Fibroblast of lung (primary cell): ENCODE measurements at regions not wholly inside any gene's neighbourhood (a gene's known extent, or its start where the extent isn't known, plus 50 kb on each side); places are given as distances from the start of the nearest gene placed in this dataset.

ENCODE experiments used
- EZH2 ChIP-seq: IDR thresholded peaks from 2 replicates; pipeline ENCODE4 v1.5.1; 2012; ENCODE audit warnings: low read length, control low read depth, mild to moderate bottlenecking; ENCODE audit errors: missing control alignments
- TF ChIP-seq, protein P1 (sequence below), 2 donors: IDR thresholded peaks in 1 of 2; conservative IDR thresholded peaks in 1 of 2; 1 replicate in 1 of 2; 2 replicates in 1 of 2; pipeline ENCODE4 v1.5.1; 2011 to 2012; ENCODE audit warnings: low read length in 2 of 2, control low read depth in 1 of 2, inconsistent platforms in 1 of 2, low read depth in 1 of 2, mild to moderate bottlenecking in 1 of 2

DNA sequence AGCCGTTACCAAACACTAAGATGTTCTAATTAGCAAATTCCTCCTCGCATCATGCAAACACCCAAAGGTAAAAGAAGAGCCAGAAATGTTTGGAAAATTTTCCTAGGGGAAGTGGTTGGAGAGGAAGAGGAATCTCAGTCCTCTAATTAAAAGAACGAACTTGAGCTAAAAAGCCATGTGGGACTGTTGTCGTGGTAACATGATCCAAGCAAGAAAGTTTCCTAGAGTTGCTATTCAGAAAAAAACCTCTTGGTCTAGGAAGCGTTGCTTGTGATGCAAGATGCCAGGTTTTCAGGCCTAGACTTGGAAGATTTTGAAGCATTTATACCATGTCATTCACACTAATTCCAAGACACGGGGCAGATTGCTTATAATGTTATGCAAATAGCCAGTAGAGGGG is 106.8 kb upstream of the DOK5 start:
- no peak for TF ChIP-seq EZH2
- TF ChIP-seq, protein P1, sequence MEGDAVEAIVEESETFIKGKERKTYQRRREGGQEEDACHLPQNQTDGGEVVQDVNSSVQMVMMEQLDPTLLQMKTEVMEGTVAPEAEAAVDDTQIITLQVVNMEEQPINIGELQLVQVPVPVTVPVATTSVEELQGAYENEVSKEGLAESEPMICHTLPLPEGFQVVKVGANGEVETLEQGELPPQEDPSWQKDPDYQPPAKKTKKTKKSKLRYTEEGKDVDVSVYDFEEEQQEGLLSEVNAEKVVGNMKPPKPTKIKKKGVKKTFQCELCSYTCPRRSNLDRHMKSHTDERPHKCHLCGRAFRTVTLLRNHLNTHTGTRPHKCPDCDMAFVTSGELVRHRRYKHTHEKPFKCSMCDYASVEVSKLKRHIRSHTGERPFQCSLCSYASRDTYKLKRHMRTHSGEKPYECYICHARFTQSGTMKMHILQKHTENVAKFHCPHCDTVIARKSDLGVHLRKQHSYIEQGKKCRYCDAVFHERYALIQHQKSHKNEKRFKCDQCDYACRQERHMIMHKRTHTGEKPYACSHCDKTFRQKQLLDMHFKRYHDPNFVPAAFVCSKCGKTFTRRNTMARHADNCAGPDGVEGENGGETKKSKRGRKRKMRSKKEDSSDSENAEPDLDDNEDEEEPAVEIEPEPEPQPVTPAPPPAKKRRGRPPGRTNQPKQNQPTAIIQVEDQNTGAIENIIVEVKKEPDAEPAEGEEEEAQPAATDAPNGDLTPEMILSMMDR (conservative IDR thresholded peaks at IDR 0.05 in 1 of 2, IDR thresholded peaks at IDR 0.05 in 1 of 2; ENCODE audit: low read depth in 1 of 2, low read length in 2 of 2) = no peak
